ENCODE measurements at regions not wholly inside any gene's neighbourhood (a gene's known extent, or its start where the extent isn't known, plus 50 kb on each side); places are given as distances from the start of the nearest gene placed in this dataset.

DNA sequence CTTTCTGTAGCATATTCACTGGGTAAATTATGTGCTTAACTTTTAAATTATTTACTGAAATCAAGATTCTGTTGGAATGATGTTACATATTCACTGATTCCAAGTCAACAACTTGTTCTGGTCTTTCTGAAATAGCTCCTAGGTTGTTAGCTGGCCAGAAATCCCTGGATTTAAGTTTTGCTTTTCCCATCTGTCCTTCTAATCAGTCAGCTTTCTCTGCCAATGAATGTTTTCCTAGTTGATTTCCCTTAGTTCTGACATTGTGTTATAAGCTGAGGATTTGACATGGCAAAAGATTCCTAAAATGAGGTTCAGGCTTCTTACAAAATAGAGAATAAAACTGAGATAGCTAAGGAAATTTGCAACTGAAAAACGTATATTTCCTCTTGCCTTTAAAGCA is 1479.6 kb downstream of the MRPL39 start:
- Histone ChIP-seq H3K9me3 (ENCODE audit: insufficient read depth, low read length, severe bottlenecking) (no peaks in the 10 kb centered on the region), H3K4me3 (ENCODE audit: low read depth in 1 of 2, low read length in 2 of 2) (no peak overlapping the region), H3K4me2 (ENCODE audit: insufficient read depth, low read length) (no peak overlapping the region), H3K9ac (ENCODE audit: low read depth, low read length) (no peak overlapping the region), H3K27me3 (ENCODE audit: insufficient read depth, low read length, poor library complexity) (no peaks in the 10 kb centered on the region), H3K27ac (ENCODE audit: low read length) (no peak overlapping the region), H3K79me2 (ENCODE audit: insufficient read depth, low read length) (no peaks in the 10 kb centered on the region), H3K4me1 (ENCODE audit: insufficient read depth, low read length) (no peaks in the 10 kb centered on the region), H4K20me1 (ENCODE audit: insufficient read depth, low read length) (no peaks in the 10 kb centered on the region), H2AFZ (ENCODE audit: low read depth, low read length) (no peak overlapping the region), H3K36me3 (ENCODE audit: insufficient read depth, low read length) (no peaks in the 10 kb centered on the region)
- TF ChIP-seq EZH2 (IDR thresholded peaks at IDR 0.05; ENCODE audit: borderline replicate concordance, low read depth, low read length, severe bottlenecking), result no peak
- TF ChIP-seq, protein P1, sequence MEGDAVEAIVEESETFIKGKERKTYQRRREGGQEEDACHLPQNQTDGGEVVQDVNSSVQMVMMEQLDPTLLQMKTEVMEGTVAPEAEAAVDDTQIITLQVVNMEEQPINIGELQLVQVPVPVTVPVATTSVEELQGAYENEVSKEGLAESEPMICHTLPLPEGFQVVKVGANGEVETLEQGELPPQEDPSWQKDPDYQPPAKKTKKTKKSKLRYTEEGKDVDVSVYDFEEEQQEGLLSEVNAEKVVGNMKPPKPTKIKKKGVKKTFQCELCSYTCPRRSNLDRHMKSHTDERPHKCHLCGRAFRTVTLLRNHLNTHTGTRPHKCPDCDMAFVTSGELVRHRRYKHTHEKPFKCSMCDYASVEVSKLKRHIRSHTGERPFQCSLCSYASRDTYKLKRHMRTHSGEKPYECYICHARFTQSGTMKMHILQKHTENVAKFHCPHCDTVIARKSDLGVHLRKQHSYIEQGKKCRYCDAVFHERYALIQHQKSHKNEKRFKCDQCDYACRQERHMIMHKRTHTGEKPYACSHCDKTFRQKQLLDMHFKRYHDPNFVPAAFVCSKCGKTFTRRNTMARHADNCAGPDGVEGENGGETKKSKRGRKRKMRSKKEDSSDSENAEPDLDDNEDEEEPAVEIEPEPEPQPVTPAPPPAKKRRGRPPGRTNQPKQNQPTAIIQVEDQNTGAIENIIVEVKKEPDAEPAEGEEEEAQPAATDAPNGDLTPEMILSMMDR (IDR thresholded peaks at IDR 0.05; ENCODE audit: borderline replicate concordance, extremely low read depth, low read length, poor library complexity, severe bottlenecking), result no peak
- ATAC-seq (ENCODE audit: insufficient read depth, low read depth) (no peak), DNase-seq (no peak)

DNA sequence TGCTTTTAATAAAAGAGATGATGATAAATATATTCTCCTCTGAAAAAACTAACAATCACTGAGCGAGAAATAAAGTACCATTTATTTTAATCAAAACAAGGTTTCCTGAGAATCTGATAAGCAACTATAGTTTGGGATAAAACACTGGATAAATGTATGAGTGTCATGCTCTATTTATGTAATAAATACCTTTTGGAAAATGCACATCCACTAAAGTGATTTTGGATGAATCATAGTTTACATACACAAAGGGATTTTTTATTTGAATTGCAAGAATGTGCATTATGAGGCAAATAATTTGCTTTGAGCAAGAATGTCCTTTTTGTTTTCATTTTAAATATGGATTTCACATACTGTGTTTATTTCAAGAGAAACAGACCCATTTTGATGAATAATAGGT is 1483.5 kb downstream of the MRPL39 start:
- Histone ChIP-seq H4K20me1 (ENCODE audit: insufficient read depth, low read length) (no peaks in the 10 kb centered on the region), H3K4me2 (ENCODE audit: insufficient read depth, low read length) (no peak overlapping the region), H3K4me1 (ENCODE audit: insufficient read depth, low read length) (no peaks in the 10 kb centered on the region), H3K79me2 (ENCODE audit: insufficient read depth, low read length) (no peaks in the 10 kb centered on the region), H3K9ac (ENCODE audit: low read depth, low read length) (no peak overlapping the region), H3K27ac (ENCODE audit: low read length) (no peak overlapping the region), H3K9me3 (ENCODE audit: insufficient read depth, low read length, severe bottlenecking) (no peaks in the 10 kb centered on the region), H3K27me3 (ENCODE audit: insufficient read depth, low read length, poor library complexity) (no peaks in the 10 kb centered on the region), H2AFZ (ENCODE audit: low read depth, low read length) (no peak overlapping the region), H3K36me3 (ENCODE audit: insufficient read depth, low read length) (no peaks in the 10 kb centered on the region), H3K4me3 (ENCODE audit: low read depth in 1 of 2, low read length in 2 of 2) (no peak overlapping the region)
- no peak for TF ChIP-seq EZH2 (IDR thresholded peaks at IDR 0.05; ENCODE audit: borderline replicate concordance, low read depth, low read length, severe bottlenecking)
- TF ChIP-seq, protein P1 (IDR thresholded peaks at IDR 0.05; ENCODE audit: borderline replicate concordance, extremely low read depth, low read length, poor library complexity, severe bottlenecking), result no peak
- ATAC-seq (ENCODE audit: insufficient read depth, low read depth), result no peak
- DNase-seq, result no peak

DNA sequence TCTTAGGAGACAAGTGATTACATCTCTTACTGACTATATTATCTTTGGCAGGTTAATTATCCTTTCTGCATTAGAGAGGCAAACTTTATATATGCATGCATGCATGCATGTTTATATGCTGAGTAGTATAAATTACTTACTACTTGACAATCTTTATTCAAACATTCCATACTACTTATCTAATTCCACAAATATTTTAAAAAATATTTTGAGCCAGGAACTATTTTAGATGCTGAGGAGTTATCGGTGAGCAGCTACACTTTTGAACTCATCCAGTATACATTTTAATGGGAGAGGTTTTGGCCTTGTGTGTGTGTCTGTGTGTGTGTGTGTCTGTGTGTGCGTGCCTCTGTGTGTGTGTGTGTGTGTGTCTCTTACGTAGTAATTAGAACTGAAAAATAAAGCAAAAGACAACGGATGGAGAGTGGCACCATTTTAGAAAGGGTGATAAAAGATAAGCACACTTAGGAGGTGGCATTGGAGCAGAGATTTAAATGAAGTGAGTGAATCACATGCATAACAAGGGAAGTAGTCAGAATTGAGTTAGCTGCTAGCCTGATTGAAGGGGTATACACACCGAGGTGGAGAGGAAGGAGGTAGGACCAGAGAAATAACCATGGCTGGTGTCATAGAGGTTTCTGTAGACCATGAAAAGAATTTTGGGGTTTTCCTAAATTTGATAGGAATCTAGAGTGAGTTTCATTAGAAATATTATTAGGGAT is 1488.4 kb downstream of the MRPL39 start:
- Histone ChIP-seq H3K36me3 (ENCODE audit: insufficient read depth, low read length) (no peaks in the 10 kb centered on the region), H3K4me2 (ENCODE audit: insufficient read depth, low read length) (no peak overlapping the region), H3K27ac (ENCODE audit: low read length) (no peak overlapping the region), H3K4me3 (ENCODE audit: low read depth in 1 of 2, low read length in 2 of 2) (no peak overlapping the region), H3K79me2 (ENCODE audit: insufficient read depth, low read length) (no peaks in the 10 kb centered on the region), H4K20me1 (ENCODE audit: insufficient read depth, low read length) (no peaks in the 10 kb centered on the region), H2AFZ (ENCODE audit: low read depth, low read length) (no peak overlapping the region), H3K9ac (ENCODE audit: low read depth, low read length) (no peak overlapping the region), H3K27me3 (ENCODE audit: insufficient read depth, low read length, poor library complexity) (no peaks in the 10 kb centered on the region), H3K4me1 (ENCODE audit: insufficient read depth, low read length) (no peaks in the 10 kb centered on the region), H3K9me3 (ENCODE audit: insufficient read depth, low read length, severe bottlenecking) (no peaks in the 10 kb centered on the region)
- ATAC-seq (ENCODE audit: insufficient read depth, low read depth) (no peak), DNase-seq (no peak)
- TF ChIP-seq, protein P1 (IDR thresholded peaks at IDR 0.05; ENCODE audit: borderline replicate concordance, extremely low read depth, low read length, poor library complexity, severe bottlenecking), result no peak
- no peak for TF ChIP-seq EZH2 (IDR thresholded peaks at IDR 0.05; ENCODE audit: borderline replicate concordance, low read depth, low read length, severe bottlenecking)

All from DND-41 (cell line).